HG03039 (cell line): ENCODE measurements at regions not wholly inside any gene's neighbourhood (a gene's known extent, or its start where the extent isn't known, plus 50 kb on each side); places are given as distances from the start of the nearest gene placed in this dataset.

Experiments used
- ATAC-seq: cut with Tn5 transposase; IDR thresholded peaks from one replicate; pipeline ENCODE4 v1.9.1; 2021; ENCODE audit warnings: mild to moderate bottlenecking, moderate library complexity; ENCODE audit not compliant: unreplicated experiment

GRCh38 chr11:80837051-80837450 lies 1396.2 kb upstream of the TENM4 start:
- no peak for ATAC-seq

- no peak for ATAC-seq
Observed at GRCh38 chr11:80831374-80831773, 1390.5 kb upstream of the TENM4 start.

GRCh38 chr11:80827781-80828180 lies 1387.0 kb upstream of the TENM4 start:
- ATAC-seq, result no peak

- no peak for ATAC-seq
Observed at GRCh38 chr11:80826808-80827207, 1386.0 kb upstream of the TENM4 start.

GRCh38 chr11:80822308-80822707 lies 1381.5 kb upstream of the TENM4 start:
- ATAC-seq, result no peak

- ATAC-seq, result no peak
Observed at GRCh38 chr11:80819271-80819670, 1378.4 kb upstream of the TENM4 start.

GRCh38 chr11:80816966-80817365 lies 1376.1 kb upstream of the TENM4 start:
- peak; percentile 25 for ATAC-seq

GRCh38 chr11:80816454-80816847 lies 1375.6 kb upstream of the TENM4 start:
- peak; percentile 24 for ATAC-seq

- ATAC-seq, result peak; percentile 87
Observed at GRCh38 chr11:80815752-80816453, 1375.1 kb upstream of the TENM4 start.

GRCh38 chr11:80814813-80815212 lies 1374.0 kb upstream of the TENM4 start:
- no peak for ATAC-seq

- no peak for ATAC-seq
Observed at GRCh38 chr11:80810695-80811094, 1369.9 kb upstream of the TENM4 start.

- no peak for ATAC-seq
Observed at GRCh38 chr11:80798174-80798573, 1357.3 kb upstream of the TENM4 start.

GRCh38 chr11:80783561-80783960 lies 1342.7 kb upstream of the TENM4 start:
- no peak for ATAC-seq

GRCh38 chr11:80782135-80782885 lies 1341.5 kb upstream of the TENM4 start:
- no peak for ATAC-seq

GRCh38 chr11:80779905-80780605 lies 1339.2 kb upstream of the TENM4 start:
- no peak for ATAC-seq

GRCh38 chr11:80778941-80779340 lies 1338.1 kb upstream of the TENM4 start:
- no peak for ATAC-seq

GRCh38 chr11:80778432-80778831 lies 1337.6 kb upstream of the TENM4 start:
- no peak for ATAC-seq

GRCh38 chr11:80773919-80774318 lies 1333.1 kb upstream of the TENM4 start:
- no peak for ATAC-seq

- no peak for ATAC-seq
Observed at GRCh38 chr11:80771017-80771416, 1330.2 kb upstream of the TENM4 start.

- ATAC-seq, result no peak
Observed at GRCh38 chr11:80758787-80759186, 1318.0 kb upstream of the TENM4 start.

GRCh38 chr11:80748207-80748925 lies 1307.5 kb upstream of the TENM4 start:
- ATAC-seq, result no peak
